Left renal cortex interstitium (tissue), 4 donors: ENCODE measurements at regions not wholly inside any gene's neighbourhood (a gene's known extent, or its start where the extent isn't known, plus 50 kb on each side); places are given as distances from the start of the nearest gene placed in this dataset.
A peak's percentile ranks its signal among the peaks of the same experiment; 100 is the strongest.

Experiments used
- DNase-seq, 4 donors: peaks; one replicate each; pipeline ENCODE4 v3.0.0-alpha.2; 2013; ENCODE audit warnings: low read depth in 4 of 4, low spot score in 2 of 4, missing footprints in 1 of 4

DNA sequence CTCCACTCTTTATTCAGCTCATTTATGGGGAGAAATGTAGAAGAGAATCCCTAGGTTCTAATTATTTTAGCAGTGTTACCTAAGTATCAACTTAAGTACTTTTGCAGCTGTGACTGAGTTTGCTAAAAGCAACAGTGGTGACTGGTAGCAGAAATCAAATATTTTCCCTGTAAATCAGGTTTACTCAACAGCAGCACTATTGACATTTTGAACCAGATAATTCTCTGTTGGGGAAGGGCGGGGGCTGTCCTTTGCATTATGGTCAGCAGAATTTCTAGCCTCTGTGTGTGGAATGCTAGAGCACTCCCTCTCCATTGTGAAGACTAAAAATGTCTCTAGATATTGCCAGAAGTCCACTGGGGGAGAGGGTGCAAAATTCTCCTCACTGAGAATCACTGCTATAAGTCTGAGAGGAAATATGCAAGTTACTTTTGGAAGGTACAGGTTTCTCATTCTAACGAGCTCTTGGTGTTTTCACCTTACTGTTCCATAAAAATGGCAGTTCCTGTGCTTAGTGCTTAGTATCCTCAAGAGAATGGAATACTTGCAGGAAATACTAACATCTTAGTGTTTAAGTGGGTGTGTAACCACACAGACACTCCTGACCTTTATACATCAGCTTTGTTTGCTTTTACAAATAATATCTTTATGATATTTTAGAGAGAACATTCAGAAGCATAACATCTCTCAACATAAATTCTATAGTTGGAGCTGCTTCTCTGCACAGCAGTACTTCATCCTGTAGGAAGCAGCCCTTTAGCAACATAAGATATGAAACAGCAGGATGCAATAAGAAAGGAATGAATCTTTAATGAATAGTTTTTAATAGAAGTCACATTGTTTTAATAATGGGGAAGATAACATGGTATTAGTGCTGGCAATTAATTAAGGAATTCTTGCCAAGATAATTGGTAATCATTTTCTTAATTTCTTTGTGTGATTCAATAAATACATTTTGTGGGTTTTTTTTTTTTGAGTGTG is 246.5 kb upstream of the GOLIM4 start:
- peak in 1 of 4 donors; percentile 15 for DNase-seq

DNA sequence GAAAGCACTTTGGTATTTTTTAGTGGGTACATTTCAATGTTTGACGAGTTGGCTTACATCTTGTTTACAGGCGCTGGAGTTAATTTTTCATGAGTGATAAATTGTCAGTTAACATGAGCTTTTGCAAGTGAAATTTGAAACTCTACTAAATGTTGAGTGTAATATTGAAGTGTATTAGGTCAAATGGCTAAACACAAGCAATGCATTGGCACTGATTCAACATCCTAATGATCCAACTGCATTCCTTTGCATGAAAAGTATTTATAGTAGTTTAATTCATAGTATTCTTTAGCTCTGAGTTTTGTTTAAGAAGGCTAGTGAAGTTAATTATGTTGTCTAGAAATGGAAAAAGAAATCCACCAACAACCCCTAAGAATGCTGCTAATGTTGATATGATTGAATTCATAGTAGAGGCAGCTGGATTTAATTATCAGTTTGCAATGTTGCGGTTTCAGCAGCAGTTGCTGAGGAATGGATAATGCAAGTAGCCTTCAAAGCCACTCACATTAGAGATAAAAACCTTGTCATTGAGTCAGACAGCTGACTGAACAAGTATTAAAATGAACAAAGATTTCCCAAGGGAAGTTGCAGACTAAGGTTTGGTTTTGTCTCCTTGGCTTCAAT is 245.6 kb upstream of the GOLIM4 start:
- peak in 1 of 4 donors; percentile 13 for DNase-seq

DNA sequence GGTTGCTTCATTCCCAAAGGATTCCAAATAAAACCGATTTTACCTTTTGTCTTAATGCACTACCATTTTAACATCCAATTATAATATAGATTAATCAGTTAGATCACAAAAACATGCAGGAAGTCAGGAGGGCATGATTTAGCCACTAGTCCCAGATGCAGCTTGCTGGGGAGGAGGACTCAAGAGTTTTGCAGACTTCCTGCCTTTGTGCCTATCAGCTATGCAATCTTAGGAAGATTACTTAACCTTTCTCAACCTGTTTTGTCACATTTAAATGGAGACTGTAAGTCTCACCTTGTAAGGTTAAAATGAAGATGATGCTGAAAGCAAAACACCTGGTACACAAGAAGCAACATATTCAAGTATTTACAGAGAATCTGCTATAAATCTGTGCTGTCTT is 242.4 kb upstream of the GOLIM4 start:
- no peak for DNase-seq

- DNase-seq, result no peak
Measured at GRCh38 chr3:168336276-168336675, 240.6 kb upstream of the GOLIM4 start.

DNA sequence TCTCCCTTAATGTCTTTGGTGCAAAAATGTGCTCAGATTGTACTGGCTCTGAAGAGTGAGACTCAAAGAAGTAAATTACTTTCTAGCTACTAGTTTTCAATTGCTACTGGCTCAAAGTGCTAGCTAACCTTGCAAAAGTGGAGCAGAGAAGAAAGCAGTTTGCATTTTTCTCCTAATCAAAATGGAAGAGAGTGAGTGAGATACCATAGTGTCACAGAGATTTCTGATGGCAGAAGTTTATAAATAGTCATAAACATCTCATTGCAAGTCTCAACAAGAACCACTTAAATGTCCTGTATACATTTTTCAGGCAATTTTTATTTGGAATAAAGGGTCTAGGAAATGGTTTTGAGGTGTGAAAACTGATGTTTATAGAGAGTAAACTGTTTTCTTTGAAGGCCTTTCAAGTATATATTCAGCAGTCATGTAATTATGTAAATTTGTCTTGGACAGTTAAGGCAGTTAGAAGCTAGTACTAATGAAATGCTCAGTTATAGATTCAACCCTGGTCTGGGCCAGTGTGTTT is 237.7 kb upstream of the GOLIM4 start:
- no peak for DNase-seq

GRCh38 chr3:168331756-168332155 is 236.0 kb upstream of the GOLIM4 start:
- DNase-seq, result no peak

GRCh38 chr3:168330983-168331382 is 235.3 kb upstream of the GOLIM4 start:
- DNase-seq, result no peak

DNA sequence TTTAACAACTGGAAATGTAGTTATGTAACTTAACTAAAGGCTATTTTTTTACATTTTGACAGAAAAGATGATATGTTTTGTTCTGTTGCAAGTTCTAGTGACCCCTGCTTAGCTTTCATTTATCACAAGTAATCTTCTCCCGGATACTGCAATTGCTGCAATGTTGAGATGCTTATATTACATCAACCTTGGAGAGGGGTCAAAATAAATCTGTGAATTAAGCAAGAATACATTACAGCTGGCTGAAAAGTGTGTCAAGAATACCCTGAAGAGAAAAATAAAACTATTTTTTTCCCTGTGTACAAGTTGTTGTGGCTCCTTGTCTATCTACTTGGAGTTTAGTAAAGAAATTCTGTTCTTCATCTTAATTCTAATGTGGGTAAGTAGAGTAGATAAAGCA is 232.1 kb upstream of the GOLIM4 start:
- no peak for DNase-seq

DNA sequence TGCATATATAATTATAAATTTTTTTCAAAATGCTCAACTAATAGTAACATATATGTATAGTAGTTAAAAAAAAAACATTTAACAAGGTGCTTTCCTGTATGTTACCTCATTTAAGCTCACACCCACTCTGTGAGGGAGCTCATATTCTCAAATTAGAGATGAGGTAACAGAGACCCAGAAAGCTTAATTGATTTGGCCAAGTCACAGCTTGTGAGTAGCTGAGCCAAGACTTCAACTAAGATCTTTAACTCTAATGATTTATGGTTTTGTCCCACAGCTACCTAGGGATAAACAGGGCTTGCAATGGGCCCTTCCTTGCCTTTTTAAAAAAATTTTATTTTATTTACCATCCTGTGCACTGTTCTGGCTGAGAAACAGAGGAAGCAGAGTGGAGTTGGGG is 230.0 kb upstream of the GOLIM4 start:
- no peak for DNase-seq

- DNase-seq, result no peak
Measured at GRCh38 chr3:168322941-168323340, 227.2 kb upstream of the GOLIM4 start.

DNA sequence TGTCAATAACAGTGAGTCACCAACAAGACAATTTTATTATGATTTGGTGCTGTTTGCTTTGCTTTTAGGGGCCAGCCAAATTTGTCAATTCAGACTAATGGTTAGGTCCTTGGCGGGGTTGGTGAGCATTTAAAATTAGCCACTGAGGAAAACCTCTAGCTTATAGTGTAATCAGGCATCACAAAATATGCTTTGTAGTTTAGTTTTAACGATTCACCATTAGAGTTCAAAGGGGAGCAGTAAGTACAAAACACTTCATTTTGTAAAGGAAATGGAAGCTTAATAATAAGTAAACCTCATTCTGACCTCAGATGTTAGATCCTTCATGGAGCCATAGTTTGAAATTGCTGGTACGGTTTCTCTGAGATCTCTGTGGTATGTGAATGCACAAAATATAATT is 218.4 kb upstream of the GOLIM4 start:
- no peak for DNase-seq

- no peak for DNase-seq
Measured at GRCh38 chr3:168312984-168313383, 217.3 kb upstream of the GOLIM4 start.

GRCh38 chr3:168307893-168308292 is 212.2 kb upstream of the GOLIM4 start:
- no peak for DNase-seq

DNA sequence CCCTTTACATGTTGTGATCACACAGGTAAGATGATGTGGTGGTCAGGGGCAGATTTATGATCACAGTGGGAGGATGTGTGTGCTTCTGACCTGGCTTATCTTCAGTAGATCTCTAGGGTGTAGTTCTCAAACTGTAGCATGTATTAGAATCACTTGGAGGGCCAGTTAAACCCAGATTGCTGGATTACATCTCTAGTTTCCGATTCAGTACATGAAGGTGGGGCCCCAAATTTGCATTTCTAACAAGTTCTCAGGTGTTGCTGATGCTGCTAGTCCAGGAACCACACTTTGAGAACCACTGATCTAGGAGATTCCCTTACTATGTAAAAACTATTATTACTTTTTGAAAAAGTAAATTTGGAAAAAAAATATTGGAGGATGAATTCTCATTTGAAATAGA is 199.3 kb upstream of the GOLIM4 start:
- no peak for DNase-seq

- no peak for DNase-seq
Measured at GRCh38 chr3:168292296-168292695, 196.6 kb upstream of the GOLIM4 start.

DNA sequence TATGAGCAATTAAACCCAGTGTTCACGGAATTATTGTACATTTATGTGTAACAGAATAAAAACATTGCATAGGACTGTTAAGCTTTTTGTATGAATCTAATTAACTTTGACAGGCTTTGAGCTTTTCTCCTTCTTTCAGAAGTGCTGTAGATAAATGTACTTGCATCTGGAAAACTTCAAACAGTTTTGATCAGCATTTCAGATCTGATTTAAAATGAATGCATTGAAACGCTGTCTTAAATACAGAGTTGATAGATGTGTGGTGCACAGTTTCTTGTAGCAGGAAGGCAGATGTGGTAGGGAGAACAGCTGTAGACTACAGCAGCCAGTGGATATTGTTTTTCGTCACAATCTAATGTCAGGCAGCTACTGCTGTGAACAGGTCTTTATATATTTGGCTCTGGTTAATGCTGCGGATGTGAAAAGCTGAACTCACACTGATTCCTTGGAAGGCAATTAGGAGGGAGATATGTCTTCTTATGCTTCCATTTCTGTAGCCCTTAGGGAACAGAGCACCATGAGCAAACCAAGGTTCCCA is 193.8 kb upstream of the GOLIM4 start:
- no peak for DNase-seq

DNA sequence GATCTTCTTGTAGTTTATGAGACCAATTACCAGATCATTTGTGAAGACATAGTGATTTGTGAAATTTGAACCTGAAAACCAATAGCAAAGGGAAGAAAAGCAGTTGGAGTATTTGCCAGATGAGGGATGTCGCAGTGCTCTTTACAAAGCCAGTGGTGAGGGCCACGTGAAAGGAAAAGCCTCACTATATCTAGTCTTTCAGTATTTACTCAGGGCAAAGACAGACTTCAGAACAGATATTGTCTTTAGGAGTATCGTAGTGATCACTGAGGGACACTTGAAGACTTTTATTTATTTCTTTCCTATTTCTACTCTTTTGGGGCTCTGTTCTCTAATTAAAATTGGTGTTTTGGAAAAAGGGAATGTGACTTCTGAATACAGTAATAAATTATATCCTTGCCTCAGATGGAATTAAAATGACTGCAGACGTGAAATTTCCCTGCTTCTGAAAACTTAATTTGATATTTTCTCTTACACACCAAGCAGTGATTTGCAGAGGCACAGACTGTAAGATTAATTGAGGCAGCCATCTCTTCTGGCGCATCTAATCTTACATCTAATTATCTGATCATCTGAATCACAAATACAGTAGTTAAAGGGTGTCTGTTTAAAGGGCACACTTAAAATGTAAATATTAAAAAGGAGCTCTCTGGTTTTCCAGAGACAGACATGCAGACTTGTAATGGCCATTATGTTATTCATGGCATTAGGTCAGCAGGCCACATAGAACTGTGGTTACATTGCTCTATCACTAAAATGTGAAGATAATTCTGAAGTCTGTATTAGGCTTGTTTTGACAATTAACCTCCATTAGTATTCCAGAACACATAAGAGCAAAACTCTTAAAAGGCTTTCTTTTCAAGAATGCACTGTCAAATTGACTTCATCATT is 193.0 kb upstream of the GOLIM4 start:
- no peak for DNase-seq

- no peak for DNase-seq
Measured at GRCh38 chr3:168285506-168285905, 189.8 kb upstream of the GOLIM4 start.

DNA sequence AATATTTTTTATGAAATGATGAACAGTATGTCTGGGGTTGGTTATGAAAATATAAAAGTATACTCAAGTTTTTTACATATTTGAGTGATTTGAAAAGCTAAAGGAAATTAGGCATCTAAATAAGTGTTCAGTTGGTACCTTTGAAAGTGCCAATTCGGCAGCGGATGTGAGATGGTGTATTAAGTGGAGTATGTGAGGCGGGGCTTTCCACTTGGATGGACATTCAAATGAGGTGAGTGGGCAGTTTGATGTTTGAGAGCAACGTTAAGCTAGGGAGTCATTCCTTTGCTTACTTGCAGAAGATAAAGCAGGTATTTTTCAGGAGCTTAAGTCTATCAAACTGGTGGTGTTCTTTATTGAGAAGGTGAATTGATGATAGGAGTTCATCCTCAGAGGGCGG is 189.0 kb upstream of the GOLIM4 start:
- DNase-seq, result no peak

- no peak for DNase-seq
Measured at GRCh38 chr3:168275662-168276061, 179.9 kb upstream of the GOLIM4 start.

DNA sequence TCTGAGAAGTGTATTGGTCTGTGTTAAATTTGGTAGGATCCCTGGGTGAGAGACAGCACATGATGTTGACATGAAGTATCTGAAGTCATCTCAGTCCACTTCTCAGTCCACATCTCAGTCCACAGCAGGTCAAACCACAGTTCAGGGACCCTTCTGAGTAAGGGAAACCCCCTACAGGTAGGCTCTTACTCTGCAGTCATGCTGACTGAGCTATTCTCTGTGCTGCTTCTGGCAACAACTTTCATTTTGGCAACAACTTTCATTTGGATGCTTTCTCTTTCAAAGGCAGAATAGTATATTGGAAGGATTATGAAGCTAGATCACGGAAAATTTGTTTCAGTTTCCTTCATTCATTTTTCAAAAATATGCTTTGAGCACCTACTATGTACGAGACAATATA is 178.2 kb upstream of the GOLIM4 start:
- DNase-seq, result no peak
